HCT116 (cell line): ENCODE measurements at regions not wholly inside any gene's neighbourhood (a gene's known extent, or its start where the extent isn't known, plus 50 kb on each side); places are given as distances from the start of the nearest gene placed in this dataset.

ENCODE experiments used
- ATAC-seq: fragments of 200-7000 bp; cut with Tn5 transposase; 2 replicates; pipeline ENCODE4 v1.9.1; 2020; ENCODE audit warnings: mild to moderate bottlenecking, moderate library complexity
- BruUV-seq: library from RNA; stranded (reverse); fragments of 400-500 nt; replicated peaks from 2 replicates; lab custom pipeline; 2021; lab: Mats Ljungman, UMichigan
- CTCF ChIA-PET: fragments of 300-600 bp; sonication (Branson Sonifier 250); formaldehyde crosslinking; loops from one replicate; lab custom pipeline; 2021; ENCODE audit warnings: antibody characterized with exemption; lab: Charles Lee
- POLR2A ChIA-PET: fragments of 300-600, 350-600 bp; sonication (Branson Sonifier 250); formaldehyde crosslinking; loops from one replicate; lab custom pipeline; 2021; ENCODE audit warnings: antibody characterized with exemption; lab: Charles Lee
- RAD21 ChIA-PET, 2 experiments: fragments of 300-600 bp; sonication (Branson Sonifier 250); formaldehyde crosslinking; loops; one replicate each; lab custom pipeline; 2023; ENCODE audit warnings: low total read pairs in 2 of 2; ENCODE audit not compliant: uncharacterized antibody in 2 of 2, unreplicated experiment in 2 of 2, low non-redundant PET in 1 of 2; lab: Charles Lee
- DNase-seq: peaks from one replicate; pipeline ENCODE4 v3.0.0-alpha.2; 2010; ENCODE audit warnings: low read depth, low spot score
- H2AFZ ChIP-seq: fragments of 200-600 bp; shearing (Covaris generic), sonication (generic); 2 replicates; pipeline ENCODE4 v1.6.1; 2017; ENCODE audit warnings: low read depth, mixed run types, mixed read lengths, antibody characterized with exemption, low read length; ENCODE audit not compliant: poor library complexity, severe bottlenecking
- H3K27ac ChIP-seq: 2 replicates; pipeline ENCODE4 v1.5.1; 2012; ENCODE audit warnings: low read depth, low read length
- H3K27me3 ChIP-seq: fragments of 200-600 bp; sonication (generic); 2 replicates; pipeline ENCODE4 v1.6.1; 2016; ENCODE audit warnings: mixed run types, low read length, mixed read lengths; ENCODE audit not compliant: insufficient read depth
- H3K36me3 ChIP-seq, 2 experiments: fragments of 200-500 bp in 1 of 2; fragments of 200-600 bp in 1 of 2; sonication (Bioruptor generic) in 1 of 2; sonication (generic) in 1 of 2; 2 replicates each; pipeline versions ENCODE4 v1.5.1 to v1.6.1; 2014 to 2016; ENCODE audit warnings: low read length in 2 of 2, inconsistent platforms in 1 of 2, mixed read lengths in 1 of 2, mixed run types in 1 of 2; ENCODE audit not compliant: insufficient read depth in 2 of 2, control insufficient read depth in 1 of 2
- H3K4me1 ChIP-seq, 2 experiments: fragments of 200-600 bp in 1 of 2; sonication (generic) in 1 of 2; 2 replicates each; pipeline versions ENCODE4 v1.5.1 to v1.6.1; 2012 to 2017; ENCODE audit warnings: low read length in 2 of 2, inconsistent platforms in 1 of 2, mild to moderate bottlenecking in 1 of 2, mixed read lengths in 1 of 2, mixed run types in 1 of 2, moderate library complexity in 1 of 2; ENCODE audit not compliant: insufficient read depth in 2 of 2, control insufficient read depth in 1 of 2
- H3K4me2 ChIP-seq: fragments of 200-600 bp; sonication (generic); 2 replicates; pipeline ENCODE4 v1.6.1; 2017; ENCODE audit warnings: mixed run types, low read length, mixed read lengths
- H3K4me3 ChIP-seq, 2 experiments: fragments of 200-600 bp in 1 of 2; sonication (generic) in 1 of 2; replicated peaks in 1 of 2; 2 replicates each; pipeline ENCODE4 v1.5.1; 2011 to 2016; ENCODE audit warnings: low read length in 2 of 2, control low read depth in 1 of 2, low read depth in 1 of 2, mild to moderate bottlenecking in 1 of 2, mixed read lengths in 1 of 2, mixed run types in 1 of 2
- H3K79me2 ChIP-seq: fragments of 200-600 bp; sonication (generic); 2 replicates; pipeline ENCODE4 v1.6.1; 2017; ENCODE audit warnings: mild to moderate bottlenecking, mixed run types, low read length, moderate library complexity, mixed read lengths; ENCODE audit not compliant: insufficient read depth
- H3K9ac ChIP-seq: fragments of 200-600 bp; sonication (generic); 2 replicates; pipeline ENCODE4 v1.6.1; 2016; ENCODE audit warnings: low read length, mixed read lengths
- H3K9me2 ChIP-seq: fragments of 200-600 bp; sonication (generic), shearing (Covaris generic); 2 replicates; pipeline ENCODE4 v1.6.1; 2017; ENCODE audit warnings: mixed run types, mild to moderate bottlenecking, moderate library complexity; ENCODE audit not compliant: insufficient read depth
- H3K9me3 ChIP-seq, 2 experiments: fragments of 200-500 bp in 1 of 2; fragments of 200-600 bp in 1 of 2; sonication (Bioruptor generic) in 1 of 2; sonication (generic) in 1 of 2; 2 replicates each; pipeline ENCODE4 v1.6.1; 2014 to 2017; ENCODE audit warnings: low read length in 2 of 2, mixed read lengths in 2 of 2, inconsistent platforms in 1 of 2, low read depth in 1 of 2, mild to moderate bottlenecking in 1 of 2, mixed run types in 1 of 2, moderate library complexity in 1 of 2; ENCODE audit not compliant: control insufficient read depth in 1 of 2, insufficient read depth in 1 of 2
- H4K20me1 ChIP-seq: fragments of 200-600 bp; sonication (generic), shearing (Covaris generic); 2 replicates; pipeline ENCODE4 v1.6.1; 2017; ENCODE audit warnings: mixed run types, mild to moderate bottlenecking, moderate library complexity; ENCODE audit not compliant: insufficient read depth
- CBX3 ChIP-seq: IDR thresholded peaks from 2 replicates; pipeline ENCODE4 v1.6.1; 2012; ENCODE audit warnings: low read depth
- CEBPB ChIP-seq: IDR thresholded peaks from 2 replicates; pipeline ENCODE4 v1.6.1; 2012; ENCODE audit warnings: low read depth
- EGR1 ChIP-seq: IDR thresholded peaks from 2 replicates; pipeline ENCODE4 v1.6.1; 2012; ENCODE audit warnings: low read depth
- EZH2 ChIP-seq: fragments of 200-600 bp; sonication (generic); IDR thresholded peaks from 2 replicates; pipeline ENCODE4 v1.6.1; 2017; ENCODE audit warnings: antibody characterized with exemption, mixed run types
- EZH2phosphoT487 ChIP-seq: fragments of 200-600 bp; IDR thresholded peaks from 2 replicates; pipeline ENCODE4 v1.6.1; 2018; ENCODE audit warnings: antibody characterized with exemption, borderline replicate concordance
- FOSL1 ChIP-seq: IDR thresholded peaks from 2 replicates; pipeline ENCODE4 v1.6.1; 2012; ENCODE audit warnings: low read depth
- JUND ChIP-seq: IDR thresholded peaks from 2 replicates; pipeline ENCODE4 v1.6.1; 2012
- POLR2A ChIP-seq: IDR thresholded peaks from 2 replicates; pipeline ENCODE4 v1.7.0; 2011; ENCODE audit warnings: borderline replicate concordance; ENCODE audit not compliant: insufficient read depth, insufficient read length; ENCODE audit errors: extremely low read depth
- POLR2AphosphoS5 ChIP-seq: IDR thresholded peaks from 2 replicates; pipeline ENCODE4 v1.6.1; 2011; ENCODE audit warnings: mild to moderate bottlenecking, low read depth, low read length, moderate library complexity
- RAD21 ChIP-seq: IDR thresholded peaks from 2 replicates; pipeline ENCODE4 v1.6.1; 2012; ENCODE audit warnings: low read depth, mild to moderate bottlenecking
- SIN3A ChIP-seq: IDR thresholded peaks from 2 replicates; pipeline ENCODE4 v1.6.1; 2012; ENCODE audit warnings: low read depth
- SP1 ChIP-seq: IDR thresholded peaks from 2 replicates; pipeline ENCODE4 v1.6.1; 2012; ENCODE audit warnings: low read depth
- SRF ChIP-seq: IDR thresholded peaks from 2 replicates; pipeline ENCODE4 v1.6.1; 2012; ENCODE audit warnings: low read depth
- TCF7L2 ChIP-seq: IDR thresholded peaks from 2 replicates; pipeline ENCODE4 v1.7.0; 2011; ENCODE audit warnings: borderline replicate concordance, inconsistent platforms; ENCODE audit not compliant: insufficient read depth, insufficient read length; ENCODE audit errors: extremely low read depth
- YY1 ChIP-seq: IDR thresholded peaks from 2 replicates; pipeline ENCODE4 v1.6.1; 2011; ENCODE audit warnings: low read length, low read depth, moderate library complexity, mild to moderate bottlenecking; ENCODE audit not compliant: insufficient replicate concordance; ENCODE audit errors: extremely low read depth
- ZNF274 ChIP-seq: fragments of 200-500 bp; sonication (Bioruptor generic); IDR thresholded peaks from 2 replicates; pipeline ENCODE4 v1.6.1; 2014; ENCODE audit warnings: mild to moderate bottlenecking, low read depth, low read length, inconsistent platforms
- intact Hi-C: fragments of 100-400 bp; cut with micrococcal nuclease; formaldehyde crosslinking; loops from 2 replicates; pipeline ENCODE4 v1.10.0; 2022
- TF ChIP-seq, protein P1 (sequence below): IDR thresholded peaks from 2 replicates; pipeline ENCODE4 v1.6.1; 2011; ENCODE audit warnings: mild to moderate bottlenecking, low read length, moderate library complexity; ENCODE audit not compliant: insufficient replicate concordance; ENCODE audit errors: extremely low read depth
- TF ChIP-seq, protein P2 (sequence below), 3 experiments: fragments of 200-600 bp in 1 of 3; sonication (generic) in 1 of 3; IDR thresholded peaks in 2 of 3; conservative IDR thresholded peaks in 1 of 3; 2 replicates each; pipeline ENCODE4 v1.5.1; 2012 to 2017; ENCODE audit warnings: low read depth in 2 of 3, low read length in 2 of 3, antibody characterized with exemption in 1 of 3, borderline replicate concordance in 1 of 3, control low read depth in 1 of 3, mild to moderate bottlenecking in 1 of 3, mixed read lengths in 1 of 3, mixed run types in 1 of 3, moderate library complexity in 1 of 3; ENCODE audit not compliant: insufficient read depth in 1 of 3
- TF ChIP-seq, protein P3 (sequence below): IDR thresholded peaks from 2 replicates; pipeline ENCODE4 v1.6.1; 2012
- TF ChIP-seq, protein P4 (sequence below): IDR thresholded peaks from 2 replicates; pipeline ENCODE4 v1.6.1; 2012

DNA sequence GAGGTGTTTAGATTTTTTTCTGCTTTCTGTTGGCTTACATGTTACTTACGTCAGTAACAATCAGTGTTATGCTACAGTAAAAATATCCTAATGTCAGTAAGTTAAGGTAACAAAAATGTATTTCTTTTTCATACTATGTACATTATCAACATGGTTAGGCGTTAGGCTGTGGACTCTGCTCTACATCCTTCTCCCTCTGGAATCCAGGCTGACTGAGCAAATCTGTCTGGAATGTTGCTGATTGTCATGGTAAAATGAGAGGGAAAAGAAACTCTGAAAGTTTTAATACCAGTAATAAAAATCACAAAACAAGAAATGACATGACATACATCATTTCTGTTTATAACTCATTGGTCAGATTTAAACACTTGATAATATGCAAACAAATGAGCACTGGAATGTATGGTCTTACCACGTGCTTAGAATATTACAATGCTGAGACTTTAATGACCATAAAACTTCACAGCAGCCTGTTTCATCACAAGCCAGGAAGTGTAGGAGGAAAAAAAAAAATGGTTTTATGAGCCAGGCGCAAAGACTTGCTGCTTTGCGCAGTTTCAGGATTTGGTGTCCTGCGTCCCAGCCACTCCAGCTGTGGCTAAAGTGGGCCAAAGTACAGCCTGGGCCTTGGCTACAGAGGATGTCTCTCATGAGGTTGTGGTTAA is 252.4 kb downstream of the FSIP2 start:
- H4K20me1 ChIP-seq: no peaks in the 10 kb centered on the region
- intact Hi-C loops: no loop called here
- H3K36me3 ChIP-seq: no peaks in the 10 kb centered on the region
- H3K27me3 ChIP-seq: no peaks in the 10 kb centered on the region
- no TSS peak for BruUV-seq
- no peaks in the 10 kb centered on the region for H3K79me2 ChIP-seq
- TF ChIP-seq SRF (no peak), POLR2AphosphoS5 (no peak), CEBPB (no peak), EGR1 (no peak), RAD21 (no peak), TCF7L2 (no peak), SP1 (no peak), FOSL1 (no peak), EZH2phosphoT487 (no peak), ZNF274 (no peak), EZH2 (no peak), CBX3 (no peak), JUND (no peak), SIN3A (no peak), YY1 (no peak), POLR2A (no peak)
- TF ChIP-seq, protein P1, sequence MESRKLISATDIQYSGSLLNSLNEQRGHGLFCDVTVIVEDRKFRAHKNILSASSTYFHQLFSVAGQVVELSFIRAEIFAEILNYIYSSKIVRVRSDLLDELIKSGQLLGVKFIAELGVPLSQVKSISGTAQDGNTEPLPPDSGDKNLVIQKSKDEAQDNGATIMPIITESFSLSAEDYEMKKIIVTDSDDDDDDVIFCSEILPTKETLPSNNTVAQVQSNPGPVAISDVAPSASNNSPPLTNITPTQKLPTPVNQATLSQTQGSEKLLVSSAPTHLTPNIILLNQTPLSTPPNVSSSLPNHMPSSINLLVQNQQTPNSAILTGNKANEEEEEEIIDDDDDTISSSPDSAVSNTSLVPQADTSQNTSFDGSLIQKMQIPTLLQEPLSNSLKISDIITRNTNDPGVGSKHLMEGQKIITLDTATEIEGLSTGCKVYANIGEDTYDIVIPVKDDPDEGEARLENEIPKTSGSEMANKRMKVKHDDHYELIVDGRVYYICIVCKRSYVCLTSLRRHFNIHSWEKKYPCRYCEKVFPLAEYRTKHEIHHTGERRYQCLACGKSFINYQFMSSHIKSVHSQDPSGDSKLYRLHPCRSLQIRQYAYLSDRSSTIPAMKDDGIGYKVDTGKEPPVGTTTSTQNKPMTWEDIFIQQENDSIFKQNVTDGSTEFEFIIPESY: no peak
- TF ChIP-seq, protein P2, sequence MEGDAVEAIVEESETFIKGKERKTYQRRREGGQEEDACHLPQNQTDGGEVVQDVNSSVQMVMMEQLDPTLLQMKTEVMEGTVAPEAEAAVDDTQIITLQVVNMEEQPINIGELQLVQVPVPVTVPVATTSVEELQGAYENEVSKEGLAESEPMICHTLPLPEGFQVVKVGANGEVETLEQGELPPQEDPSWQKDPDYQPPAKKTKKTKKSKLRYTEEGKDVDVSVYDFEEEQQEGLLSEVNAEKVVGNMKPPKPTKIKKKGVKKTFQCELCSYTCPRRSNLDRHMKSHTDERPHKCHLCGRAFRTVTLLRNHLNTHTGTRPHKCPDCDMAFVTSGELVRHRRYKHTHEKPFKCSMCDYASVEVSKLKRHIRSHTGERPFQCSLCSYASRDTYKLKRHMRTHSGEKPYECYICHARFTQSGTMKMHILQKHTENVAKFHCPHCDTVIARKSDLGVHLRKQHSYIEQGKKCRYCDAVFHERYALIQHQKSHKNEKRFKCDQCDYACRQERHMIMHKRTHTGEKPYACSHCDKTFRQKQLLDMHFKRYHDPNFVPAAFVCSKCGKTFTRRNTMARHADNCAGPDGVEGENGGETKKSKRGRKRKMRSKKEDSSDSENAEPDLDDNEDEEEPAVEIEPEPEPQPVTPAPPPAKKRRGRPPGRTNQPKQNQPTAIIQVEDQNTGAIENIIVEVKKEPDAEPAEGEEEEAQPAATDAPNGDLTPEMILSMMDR (IDR thresholded peaks at IDR 0.05 in 2 of 3, conservative IDR thresholded peaks at IDR 0.05 in 1 of 3; ENCODE audit: borderline replicate concordance in 1 of 3, insufficient read depth in 1 of 3, low read depth in 2 of 3, low read length in 2 of 3): no peak
- TF ChIP-seq, protein P3, sequence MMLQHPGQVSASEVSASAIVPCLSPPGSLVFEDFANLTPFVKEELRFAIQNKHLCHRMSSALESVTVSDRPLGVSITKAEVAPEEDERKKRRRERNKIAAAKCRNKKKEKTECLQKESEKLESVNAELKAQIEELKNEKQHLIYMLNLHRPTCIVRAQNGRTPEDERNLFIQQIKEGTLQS: no peak
- TF ChIP-seq, protein P4, sequence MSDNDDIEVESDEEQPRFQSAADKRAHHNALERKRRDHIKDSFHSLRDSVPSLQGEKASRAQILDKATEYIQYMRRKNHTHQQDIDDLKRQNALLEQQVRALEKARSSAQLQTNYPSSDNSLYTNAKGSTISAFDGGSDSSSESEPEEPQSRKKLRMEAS: no peak
- H2AFZ ChIP-seq: no peak overlapping the region
- CTCF ChIA-PET: no interaction called here
- H3K9ac ChIP-seq: no peak overlapping the region
- RAD21 ChIA-PET: no interaction called here
- ATAC-seq: no peak
- H3K9me3 ChIP-seq: no peaks in the 10 kb centered on the region
- no peak overlapping the region for H3K4me3 ChIP-seq
- H3K4me1 ChIP-seq: no peaks in the 10 kb centered on the region
- no peak overlapping the region for H3K27ac ChIP-seq
- DNase-seq: no peak
- no peak overlapping the region for H3K4me2 ChIP-seq
- POLR2A ChIA-PET: no interaction called here
- no peaks in the 10 kb centered on the region for H3K9me2 ChIP-seq
